WTC11 (cell line): ENCODE measurements at regions not wholly inside any gene's neighbourhood (a gene's known extent, or its start where the extent isn't known, plus 50 kb on each side); places are given as distances from the start of the nearest gene placed in this dataset.

ENCODE experiments used
- ATF2 ChIP-seq: sonication (generic); formaldehyde crosslinking; IDR thresholded peaks from 2 replicates; pipeline ENCODE4 v1.8.1; 2022; ENCODE audit warnings: low read depth, missing genetic modification reagents, borderline replicate concordance
- ATF6 ChIP-seq: sonication (generic); formaldehyde crosslinking; IDR thresholded peaks from 2 replicates; pipeline ENCODE4 v1.8.1; 2023; ENCODE audit warnings: mild to moderate bottlenecking, missing genetic modification reagents
- CTCF ChIP-seq: fragments of 200-600 bp; IDR thresholded peaks from 2 replicates; pipeline ENCODE4 v1.8.0; 2022; ENCODE audit warnings: antibody characterized with exemption
- ERG ChIP-seq: fragments of 250-450 bp; sonication (Bioruptor Pico); IDR thresholded peaks from 2 replicates; pipeline ENCODE4 v1.8.0; 2021; ENCODE audit warnings: mild to moderate bottlenecking
- ESRRA ChIP-seq: sonication (generic); formaldehyde crosslinking; IDR thresholded peaks from 2 replicates; pipeline ENCODE4 v1.8.1; 2022; ENCODE audit warnings: mild to moderate bottlenecking, missing genetic modification reagents, borderline replicate concordance
- NFYB ChIP-seq: sonication (generic); formaldehyde crosslinking; conservative IDR thresholded peaks from 2 replicates; pipeline ENCODE4 v1.8.0; 2022; ENCODE audit warnings: low read depth, missing genetic modification reagents
- USF1 ChIP-seq: sonication (generic); formaldehyde crosslinking; IDR thresholded peaks from 2 replicates; pipeline ENCODE4 v1.8.0; 2022; ENCODE audit warnings: mild to moderate bottlenecking, missing genetic modification reagents
- USF2 ChIP-seq: sonication (generic); formaldehyde crosslinking; IDR thresholded peaks from 2 replicates; pipeline ENCODE4 v1.8.1; 2023; ENCODE audit warnings: mild to moderate bottlenecking, missing genetic modification reagents, moderate library complexity
- ZBTB21 ChIP-seq: sonication (generic); formaldehyde crosslinking; IDR thresholded peaks from 2 replicates; pipeline ENCODE4 v1.8.1; 2023; ENCODE audit warnings: mild to moderate bottlenecking, missing genetic modification reagents, borderline replicate concordance
- ZNF138 ChIP-seq: sonication (generic); formaldehyde crosslinking; conservative IDR thresholded peaks from 2 replicates; pipeline ENCODE4 v1.8.1; 2022; ENCODE audit warnings: mild to moderate bottlenecking, moderate library complexity, missing genetic modification reagents
- ZNF512 ChIP-seq: sonication (generic); formaldehyde crosslinking; IDR thresholded peaks from 2 replicates; pipeline ENCODE4 v1.8.1; 2022; ENCODE audit warnings: missing genetic modification reagents, borderline replicate concordance
- ZSCAN18 ChIP-seq: fragments of 250-450 bp; sonication (Bioruptor Pico); IDR thresholded peaks from 2 replicates; pipeline ENCODE4 v2.1.2; 2022; ENCODE audit warnings: mild to moderate bottlenecking, moderate library complexity

- TF ChIP-seq ZNF138 (CRISPR knock-in tag): no peak
- TF ChIP-seq ERG: no peak
- no peak for TF ChIP-seq CTCF
- TF ChIP-seq ZSCAN18 (CRISPR knock-in tag): no peak
- TF ChIP-seq NFYB: no peak
- TF ChIP-seq ATF6 (CRISPR knock-in tag): no peak
- TF ChIP-seq ZNF512 (CRISPR knock-in tag): no peak
- no peak for TF ChIP-seq ESRRA (CRISPR knock-in tag)
- TF ChIP-seq ATF2 (CRISPR knock-in tag): no peak
- no peak for TF ChIP-seq USF1
- no peak for TF ChIP-seq ZBTB21 (CRISPR knock-in tag)
- TF ChIP-seq USF2 (CRISPR knock-in tag): no peak
Observed at GRCh38 chr4:75142850-75143249, 209.9 kb downstream of the PARM1 start.
